Liver (tissue), 3 donors: ENCODE measurements at regions not wholly inside any gene's neighbourhood (a gene's known extent, or its start where the extent isn't known, plus 50 kb on each side); places are given as distances from the start of the nearest gene placed in this dataset.

Source experiments
- ATF3 ChIP-seq: IDR thresholded peaks from 2 replicates; pipeline ENCODE4 v1.6.1; 2016; ENCODE audit warnings: antibody characterized with exemption
- CTCF ChIP-seq: fragments of 150-350 bp; IDR thresholded peaks from 2 replicates; pipeline ENCODE4 v1.5.1; 2017; ENCODE audit warnings: improper control_type of control experiment, low read depth, low read length; ENCODE audit not compliant: missing input control
- EGR1 ChIP-seq, 2 donors: IDR thresholded peaks; 2 replicates each; pipeline ENCODE4 v1.6.1; 2016 to 2018; ENCODE audit warnings: antibody characterized with exemption in 2 of 2, low read depth in 2 of 2
- FOXA1 ChIP-seq: IDR thresholded peaks from 2 replicates; pipeline ENCODE4 v1.6.1; 2016; ENCODE audit warnings: antibody characterized with exemption
- FOXA2 ChIP-seq: IDR thresholded peaks from 2 replicates; pipeline ENCODE4 v1.6.1; 2016; ENCODE audit warnings: antibody characterized with exemption
- MAX ChIP-seq: IDR thresholded peaks from 2 replicates; pipeline ENCODE4 v1.6.1; 2016; ENCODE audit warnings: antibody characterized with exemption
- NR2F2 ChIP-seq: IDR thresholded peaks from 2 replicates; pipeline ENCODE4 v1.6.1; 2016; ENCODE audit warnings: antibody characterized with exemption
- RAD21 ChIP-seq, 2 donors: IDR thresholded peaks; 2 replicates each; pipeline ENCODE4 v1.6.1; 2016; ENCODE audit warnings: antibody characterized with exemption in 2 of 2, mild to moderate bottlenecking in 2 of 2
- TAF1 ChIP-seq: conservative IDR thresholded peaks from 2 replicates; pipeline ENCODE4 v1.6.1; 2016; ENCODE audit warnings: antibody characterized with exemption, mild to moderate bottlenecking
- ZBTB33 ChIP-seq: IDR thresholded peaks from 2 replicates; pipeline ENCODE4 v1.6.1; 2016; ENCODE audit warnings: antibody characterized with exemption
- donor health status: healthy.
- donor health status: healthy.

GRCh38 chr16:5575646-5576245 is 478.2 kb upstream of the EEF2KMT start:
- TF ChIP-seq TAF1 (no peak), CTCF (no peak), MAX (no peak), RAD21 (IDR thresholded peaks at IDR 0.05) (no peak), ATF3 (no peak), FOXA1 (no peak), EGR1 (IDR thresholded peaks at IDR 0.05; ENCODE audit: low read depth in 2 of 2) (no peak), ZBTB33 (no peak), NR2F2 (no peak), FOXA2 (no peak)
